ENCODE measurements at regions not wholly inside any gene's neighbourhood (a gene's known extent, or its start where the extent isn't known, plus 50 kb on each side); places are given as distances from the start of the nearest gene placed in this dataset.

DNA sequence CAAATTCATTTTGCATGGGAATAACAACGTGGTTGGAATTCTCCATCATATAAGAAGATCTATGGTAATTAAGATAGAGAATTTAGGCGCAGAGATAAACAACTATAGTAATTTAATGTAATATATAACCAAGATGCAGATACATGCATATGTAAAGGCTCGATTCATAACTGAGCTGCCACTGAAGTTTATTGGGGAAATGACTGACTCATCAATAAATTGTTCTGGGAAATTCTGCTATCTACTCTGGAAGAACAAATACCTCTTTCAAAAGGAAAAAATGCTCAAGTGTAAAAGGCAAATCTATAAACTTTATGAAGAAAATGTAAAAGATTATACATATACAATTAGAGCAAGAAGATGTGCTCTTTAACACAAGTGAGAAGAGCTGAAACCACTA, 596.4 kb downstream of the MMUT start:
- no peak overlapping the region for H4K5ac ChIP-seq (ENCODE audit: insufficient read length, low read depth, low read length)
- no peak overlapping the region for H2AK5ac ChIP-seq (ENCODE audit: insufficient read length, low read length)
- no peak overlapping the region for H3T11ph ChIP-seq (ENCODE audit: low read length)
- Mint-ChIP-seq H3K27ac (no peak overlapping the region), H3K4me1 (no peaks in the 10 kb centered on the region), H3K36me3 (ENCODE audit: insufficient read depth in 1 of 3, low read depth in 3 of 3) (peaks cover 7 to 15% (median 12%) of the 10 kb centered on the region in 3 experiments; a peak in 5 of 7 replicates), H3K9me3 (peaks cover 12 to 25% of the 10 kb centered on the region in 2 experiments; a peak in 4 of 5 replicates), H3K27me3 (ENCODE audit: low read depth) (no peaks in the 10 kb centered on the region), H3K4me3 (no peak overlapping the region)
- no peak overlapping the region for H3K56ac ChIP-seq (ENCODE audit: insufficient read length, low read depth, low read length)
- no peak overlapping the region for H4K8ac ChIP-seq (replicated peaks; ENCODE audit: insufficient read length, low read depth, low read length)
- H3K14ac ChIP-seq (ENCODE audit: insufficient read depth, low read length), result no peak overlapping the region
- no peak overlapping the region for H3K23ac ChIP-seq (ENCODE audit: insufficient read length, low read depth, low read length)
- H3K27ac ChIP-seq (ENCODE audit: insufficient read length, low read depth, low read length), result no peak overlapping the region
- no peaks in the 10 kb centered on the region for H3K4me1 ChIP-seq (ENCODE audit: insufficient read depth, low read length)
- no peaks in the 10 kb centered on the region for H4K20me1 ChIP-seq (ENCODE audit: control insufficient read depth, insufficient read depth, insufficient read length)
- no peak overlapping the region for H3K9ac ChIP-seq (ENCODE audit: extremely low read depth, insufficient read length, low read length)
- no peak overlapping the region for H3K18ac ChIP-seq (ENCODE audit: insufficient read length, low read depth, low read length)
- no peak overlapping the region for H2BK120ac ChIP-seq (ENCODE audit: low read depth, low read length, poor library complexity, severe bottlenecking)
- no CpG with 5 or more reads among the region's 3 CpGs for WGBS (ENCODE audit: extremely low coverage, insufficient read length, low lambda C conversion rate)
- H3K27me3 ChIP-seq (ENCODE audit: insufficient read depth, low read length), result no peaks in the 10 kb centered on the region
- no peak overlapping the region for H2BK5ac ChIP-seq (ENCODE audit: insufficient read length, low read length)
- H3K79me1 ChIP-seq (ENCODE audit: insufficient read depth, low read depth, low read length, poor library complexity, severe bottlenecking), result no peaks in the 10 kb centered on the region
- H2BK12ac ChIP-seq (ENCODE audit: insufficient read length, low read depth, low read length), result no peak overlapping the region
- H3K23me2 ChIP-seq (ENCODE audit: insufficient read length, low read depth, low read length, poor library complexity, severe bottlenecking), result no peaks in the 10 kb centered on the region
- TF ChIP-seq, protein P1, sequence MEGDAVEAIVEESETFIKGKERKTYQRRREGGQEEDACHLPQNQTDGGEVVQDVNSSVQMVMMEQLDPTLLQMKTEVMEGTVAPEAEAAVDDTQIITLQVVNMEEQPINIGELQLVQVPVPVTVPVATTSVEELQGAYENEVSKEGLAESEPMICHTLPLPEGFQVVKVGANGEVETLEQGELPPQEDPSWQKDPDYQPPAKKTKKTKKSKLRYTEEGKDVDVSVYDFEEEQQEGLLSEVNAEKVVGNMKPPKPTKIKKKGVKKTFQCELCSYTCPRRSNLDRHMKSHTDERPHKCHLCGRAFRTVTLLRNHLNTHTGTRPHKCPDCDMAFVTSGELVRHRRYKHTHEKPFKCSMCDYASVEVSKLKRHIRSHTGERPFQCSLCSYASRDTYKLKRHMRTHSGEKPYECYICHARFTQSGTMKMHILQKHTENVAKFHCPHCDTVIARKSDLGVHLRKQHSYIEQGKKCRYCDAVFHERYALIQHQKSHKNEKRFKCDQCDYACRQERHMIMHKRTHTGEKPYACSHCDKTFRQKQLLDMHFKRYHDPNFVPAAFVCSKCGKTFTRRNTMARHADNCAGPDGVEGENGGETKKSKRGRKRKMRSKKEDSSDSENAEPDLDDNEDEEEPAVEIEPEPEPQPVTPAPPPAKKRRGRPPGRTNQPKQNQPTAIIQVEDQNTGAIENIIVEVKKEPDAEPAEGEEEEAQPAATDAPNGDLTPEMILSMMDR (conservative IDR thresholded peaks at IDR 0.05), result no peak
- no peak overlapping the region for H4K91ac ChIP-seq (ENCODE audit: insufficient read length, low read depth, low read length)
- H2BK15ac ChIP-seq (ENCODE audit: low read depth, low read length), result no peak overlapping the region
- H3K4me2 ChIP-seq (ENCODE audit: insufficient read depth, insufficient read length, low read length), result no peak overlapping the region
- no peak overlapping the region for H2BK20ac ChIP-seq (ENCODE audit: low read depth, low read length, poor library complexity, severe bottlenecking)
- no peak for DNase-seq
- no peaks in the 10 kb centered on the region for H3K79me2 ChIP-seq (ENCODE audit: insufficient read depth, low read length)
- H2AFZ ChIP-seq (ENCODE audit: low read length), result no peak overlapping the region
- no peak overlapping the region for H3K4ac ChIP-seq (ENCODE audit: low read depth, low read length)
- peaks cover 6% of the 10 kb centered on the region for H3K9me3 ChIP-seq (ENCODE audit: control insufficient read depth, low read depth, low read length)

All from H9 (cell line).